Bronchial epithelial cell (primary cell): ENCODE measurements at regions not wholly inside any gene's neighbourhood (a gene's known extent, or its start where the extent isn't known, plus 50 kb on each side); places are given as distances from the start of the nearest gene placed in this dataset.
A peak's percentile ranks its signal among the peaks of the same experiment; 100 is the strongest.

Source experiments
- DNase-seq: peaks from one replicate; pipeline ENCODE4 v3.0.0-alpha.2; 2010; ENCODE audit warnings: low read depth
- FAIRE-seq: peaks from 2 replicates; lab custom pipeline; 2011; peaks lifted over from hg19 to GRCh38; lab: Jason Lieb, UNC
- H3K27me3 ChIP-seq: 2 replicates; pipeline ENCODE4 v1.5.1; 2011; ENCODE audit warnings: low read length; ENCODE audit not compliant: control insufficient read depth, insufficient read depth
- H3K36me3 ChIP-seq: 2 replicates; pipeline ENCODE4 v1.5.1; 2011; ENCODE audit warnings: low read length; ENCODE audit not compliant: control insufficient read depth, insufficient read depth
- H3K4me3 ChIP-seq: 2 replicates; pipeline ENCODE4 v1.5.1; 2011; ENCODE audit warnings: mild to moderate bottlenecking, low read depth, low read length, control low read depth
- TF ChIP-seq, protein P1 (sequence below): IDR thresholded peaks from 2 replicates; pipeline ENCODE4 v1.5.1; 2011; ENCODE audit warnings: mild to moderate bottlenecking, moderate library complexity, low read length, control low read depth, inconsistent platforms; ENCODE audit not compliant: insufficient read depth, severe bottlenecking

GRCh38 chr7:52695973-52696595 is 339.3 kb upstream of the POM121L12 start:
- Histone ChIP-seq H3K4me3 (no peak overlapping the region), H3K36me3 (no peaks in the 10 kb centered on the region), H3K27me3 (no peaks in the 10 kb centered on the region)
- FAIRE-seq (no peak), DNase-seq (no peak)
- TF ChIP-seq, protein P1, sequence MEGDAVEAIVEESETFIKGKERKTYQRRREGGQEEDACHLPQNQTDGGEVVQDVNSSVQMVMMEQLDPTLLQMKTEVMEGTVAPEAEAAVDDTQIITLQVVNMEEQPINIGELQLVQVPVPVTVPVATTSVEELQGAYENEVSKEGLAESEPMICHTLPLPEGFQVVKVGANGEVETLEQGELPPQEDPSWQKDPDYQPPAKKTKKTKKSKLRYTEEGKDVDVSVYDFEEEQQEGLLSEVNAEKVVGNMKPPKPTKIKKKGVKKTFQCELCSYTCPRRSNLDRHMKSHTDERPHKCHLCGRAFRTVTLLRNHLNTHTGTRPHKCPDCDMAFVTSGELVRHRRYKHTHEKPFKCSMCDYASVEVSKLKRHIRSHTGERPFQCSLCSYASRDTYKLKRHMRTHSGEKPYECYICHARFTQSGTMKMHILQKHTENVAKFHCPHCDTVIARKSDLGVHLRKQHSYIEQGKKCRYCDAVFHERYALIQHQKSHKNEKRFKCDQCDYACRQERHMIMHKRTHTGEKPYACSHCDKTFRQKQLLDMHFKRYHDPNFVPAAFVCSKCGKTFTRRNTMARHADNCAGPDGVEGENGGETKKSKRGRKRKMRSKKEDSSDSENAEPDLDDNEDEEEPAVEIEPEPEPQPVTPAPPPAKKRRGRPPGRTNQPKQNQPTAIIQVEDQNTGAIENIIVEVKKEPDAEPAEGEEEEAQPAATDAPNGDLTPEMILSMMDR = no peak

GRCh38 chr7:52691257-52691656 is 344.2 kb upstream of the POM121L12 start:
- H3K36me3 ChIP-seq = no peaks in the 10 kb centered on the region
- FAIRE-seq (no peak), DNase-seq (no peak)
- TF ChIP-seq, protein P1 = no peak
- no peaks in the 10 kb centered on the region for H3K27me3 ChIP-seq
- no peak overlapping the region for H3K4me3 ChIP-seq

GRCh38 chr7:52689912-52690311 is 345.5 kb upstream of the POM121L12 start:
- TF ChIP-seq, protein P1 = no peak
- no peaks in the 10 kb centered on the region for H3K36me3 ChIP-seq
- FAIRE-seq = no peak

GRCh38 chr7:52685333-52685732 is 350.1 kb upstream of the POM121L12 start:
- no peak overlapping the region for H3K4me3 ChIP-seq
- FAIRE-seq = no peak
- TF ChIP-seq, protein P1 = no peak
- DNase-seq = no peak
- no peaks in the 10 kb centered on the region for H3K36me3 ChIP-seq
- no peaks in the 10 kb centered on the region for H3K27me3 ChIP-seq

More at GRCh38 chr7:52689912-52690311, 345.5 kb upstream of the POM121L12 start:
- DNase-seq = peak; percentile 1
- Histone ChIP-seq H3K27me3 (no peaks in the 10 kb centered on the region), H3K4me3 (no peak overlapping the region)

DNA sequence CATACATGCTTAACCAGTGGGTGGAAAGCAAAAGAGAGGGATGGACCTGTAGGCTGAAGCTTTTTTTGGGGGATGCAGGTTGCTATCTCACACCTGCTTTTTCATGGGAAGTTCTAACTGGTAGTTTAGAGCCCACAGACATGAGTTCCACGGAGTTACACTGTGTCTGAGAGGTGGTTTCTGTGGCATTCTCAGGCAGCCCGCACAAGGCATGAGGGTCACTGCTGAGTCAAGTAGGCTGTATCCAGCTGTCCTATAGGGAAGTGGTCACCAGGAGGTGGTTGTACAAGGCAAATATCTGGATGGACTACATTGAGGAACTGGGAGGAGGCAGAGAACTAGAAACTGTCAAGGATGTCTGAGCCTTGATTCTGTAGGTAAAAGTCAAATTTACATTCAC is 351.0 kb upstream of the POM121L12 start:
- FAIRE-seq (no peak), DNase-seq (no peak)
- TF ChIP-seq, protein P1 = no peak
- H3K4me3 ChIP-seq = no peak overlapping the region
- H3K36me3 ChIP-seq = no peaks in the 10 kb centered on the region
- H3K27me3 ChIP-seq = no peaks in the 10 kb centered on the region

DNA sequence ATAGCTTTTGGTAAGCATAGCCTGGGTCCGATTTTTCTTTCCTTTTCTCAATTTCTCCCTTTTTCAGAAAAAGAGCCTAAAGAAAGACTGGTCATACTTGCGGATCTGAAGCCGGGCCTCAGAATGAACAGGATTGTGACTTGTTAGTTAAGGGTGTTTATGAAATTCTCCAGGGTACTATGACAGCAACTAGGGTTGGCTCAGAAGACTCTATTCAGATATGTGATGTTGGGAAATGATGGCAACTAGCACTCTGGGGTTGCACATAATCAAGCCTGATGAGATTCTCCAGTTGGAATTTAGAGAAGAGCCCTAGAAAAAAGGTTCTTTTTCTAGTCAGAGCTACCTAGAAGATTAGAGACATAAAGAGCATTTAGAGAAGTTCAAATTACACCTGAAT is 352.4 kb upstream of the POM121L12 start:
- Histone ChIP-seq H3K36me3 (no peaks in the 10 kb centered on the region), H3K4me3 (no peak overlapping the region), H3K27me3 (no peaks in the 10 kb centered on the region)
- DNase-seq (no peak), FAIRE-seq (no peak)
- TF ChIP-seq, protein P1 = no peak
